ENCODE measurements at regions not wholly inside any gene's neighbourhood (a gene's known extent, or its start where the extent isn't known, plus 50 kb on each side); places are given as distances from the start of the nearest gene placed in this dataset.

- TF ChIP-seq EZH2 (IDR thresholded peaks at IDR 0.05; ENCODE audit: borderline replicate concordance, control insufficient read depth, low read depth, low read length): no peak
- TF ChIP-seq ZBTB33 (IDR thresholded peaks at IDR 0.05): no peak
- TF ChIP-seq ATF7 (IDR thresholded peaks at IDR 0.05; ENCODE audit: low read depth): no peak
- TF ChIP-seq GABPA (IDR thresholded peaks at IDR 0.05; ENCODE audit: low read depth): no peak
- no peak for TF ChIP-seq RAD21 (IDR thresholded peaks at IDR 0.05; ENCODE audit: insufficient read depth, low read depth, low read length)
- TF ChIP-seq ZBED1 (IDR thresholded peaks at IDR 0.05; ENCODE audit: borderline replicate concordance): no peak
- no peak for TF ChIP-seq MXI1 (IDR thresholded peaks at IDR 0.05; ENCODE audit: low read depth, low read length)
- no peak for TF ChIP-seq CREM (IDR thresholded peaks at IDR 0.05; ENCODE audit: low read depth)
- TF ChIP-seq CTCF (IDR thresholded peaks at IDR 0.05 in 2 of 3, conservative IDR thresholded peaks at IDR 0.05 in 1 of 3; ENCODE audit: control insufficient read depth in 2 of 3, extremely low read depth in 1 of 3, insufficient read depth in 1 of 3, low read depth in 3 of 3, low read length in 3 of 3): no peak
Measured at GRCh38 chr17:6356562-6356961, 78.4 kb downstream of the AIPL1 start.
